IPS-18c (cell line): ENCODE measurements at regions not wholly inside any gene's neighbourhood (a gene's known extent, or its start where the extent isn't known, plus 50 kb on each side); places are given as distances from the start of the nearest gene placed in this dataset.

Experiments used
- H3K4me3 ChIP-seq: 2 replicates; pipeline ENCODE4 v1.7.0; 2013; ENCODE audit warnings: low read depth, mild to moderate bottlenecking, low read length, moderate library complexity; ENCODE audit not compliant: insufficient read depth
- H3K9me3 ChIP-seq: one replicate; pipeline ENCODE4 v1.6.1; 2013; ENCODE audit warnings: mild to moderate bottlenecking, low read length, moderate library complexity; ENCODE audit not compliant: control insufficient read depth, insufficient read depth

GRCh38 chr15:47609693-47610092 lies 107.6 kb upstream of the SEMA6D start:
- no peaks in the 10 kb centered on the region for H3K9me3 ChIP-seq

GRCh38 chr15:47610736-47611135 lies 106.6 kb upstream of the SEMA6D start:
- Histone ChIP-seq H3K4me3 (no peak overlapping the region), H3K9me3 (no peaks in the 10 kb centered on the region)

More at GRCh38 chr15:47609693-47610092, 107.6 kb upstream of the SEMA6D start:
- H3K4me3 ChIP-seq = no peak overlapping the region

GRCh38 chr15:47614360-47615011 lies 102.8 kb upstream of the SEMA6D start:
- Histone ChIP-seq H3K9me3 (no peaks in the 10 kb centered on the region), H3K4me3 (no peak overlapping the region)

GRCh38 chr15:47616876-47617275 lies 100.4 kb upstream of the SEMA6D start:
- H3K9me3 ChIP-seq = no peaks in the 10 kb centered on the region

GRCh38 chr15:47618241-47618640 lies 99.1 kb upstream of the SEMA6D start:
- Histone ChIP-seq H3K9me3 (no peaks in the 10 kb centered on the region), H3K4me3 (no peak overlapping the region)

More at GRCh38 chr15:47616876-47617275, 100.4 kb upstream of the SEMA6D start:
- H3K4me3 ChIP-seq = no peak overlapping the region

- no peak overlapping the region for H3K4me3 ChIP-seq
- no peaks in the 10 kb centered on the region for H3K9me3 ChIP-seq
Observed at GRCh38 chr15:47620960-47621681, 96.2 kb upstream of the SEMA6D start.

GRCh38 chr15:47622055-47622454 lies 95.2 kb upstream of the SEMA6D start:
- Histone ChIP-seq H3K4me3 (no peak overlapping the region), H3K9me3 (no peaks in the 10 kb centered on the region)

GRCh38 chr15:47624503-47624902 lies 92.8 kb upstream of the SEMA6D start:
- no peak overlapping the region for H3K4me3 ChIP-seq
- no peaks in the 10 kb centered on the region for H3K9me3 ChIP-seq

GRCh38 chr15:47639042-47639441 lies 78.3 kb upstream of the SEMA6D start:
- H3K9me3 ChIP-seq = no peaks in the 10 kb centered on the region
- no peak overlapping the region for H3K4me3 ChIP-seq

- H3K4me3 ChIP-seq = no peak overlapping the region
- H3K9me3 ChIP-seq = no peaks in the 10 kb centered on the region
Observed at GRCh38 chr15:47640079-47640478, 77.2 kb upstream of the SEMA6D start.

GRCh38 chr15:47640901-47641300 lies 76.4 kb upstream of the SEMA6D start:
- H3K4me3 ChIP-seq = no peak overlapping the region
- H3K9me3 ChIP-seq = no peaks in the 10 kb centered on the region

GRCh38 chr15:47644722-47645121 lies 72.6 kb upstream of the SEMA6D start:
- Histone ChIP-seq H3K4me3 (no peak overlapping the region), H3K9me3 (no peaks in the 10 kb centered on the region)

GRCh38 chr15:47650564-47650963 lies 66.7 kb upstream of the SEMA6D start:
- no peaks in the 10 kb centered on the region for H3K9me3 ChIP-seq
- no peak overlapping the region for H3K4me3 ChIP-seq

- H3K4me3 ChIP-seq = no peak overlapping the region
- H3K9me3 ChIP-seq = no peaks in the 10 kb centered on the region
Observed at GRCh38 chr15:47652328-47652727, 65.0 kb upstream of the SEMA6D start.

GRCh38 chr15:47652844-47653243 lies 64.5 kb upstream of the SEMA6D start:
- Histone ChIP-seq H3K4me3 (no peak overlapping the region), H3K9me3 (no peaks in the 10 kb centered on the region)

GRCh38 chr15:47661661-47662180 lies 55.6 kb upstream of the SEMA6D start:
- no peaks in the 10 kb centered on the region for H3K9me3 ChIP-seq
- no peak overlapping the region for H3K4me3 ChIP-seq

GRCh38 chr15:47663101-47663500 lies 54.2 kb upstream of the SEMA6D start:
- no peak overlapping the region for H3K4me3 ChIP-seq
- H3K9me3 ChIP-seq = no peaks in the 10 kb centered on the region
